SK-N-SH (cell line): ENCODE measurements at regions not wholly inside any gene's neighbourhood (a gene's known extent, or its start where the extent isn't known, plus 50 kb on each side); places are given as distances from the start of the nearest gene placed in this dataset.

Experiments used
- CTCF ChIA-PET: fragments of 300-600, 350-600 bp; formaldehyde crosslinking; extraction: SDS; loops from one replicate; lab custom pipeline; 2021; lab: Yijun Ruan, JAX
- POLR2A ChIA-PET: fragments of 350-600 bp; sonication (Branson Sonifier 250); formaldehyde crosslinking; extraction: SDS; loops from one replicate; lab custom pipeline; 2020; ENCODE audit warnings: antibody characterized with exemption, inconsistent platforms; lab: Yijun Ruan, JAX
- DNase-seq: peaks from one replicate; pipeline ENCODE4 v3.0.0; 2012
- H2AFZ ChIP-seq: fragments of 200-600 bp; sonication (generic); 2 replicates; pipeline ENCODE4 v1.8.1; 2016; ENCODE audit warnings: antibody characterized with exemption, mild to moderate bottlenecking, low read depth
- H3F3A ChIP-seq: fragments of 200-600 bp; sonication (generic); replicated peaks from 2 replicates; pipeline ENCODE3; 2016; ENCODE audit warnings: antibody characterized with exemption, mild to moderate bottlenecking; ENCODE audit not compliant: insufficient read depth
- H3K27ac ChIP-seq, 2 experiments: fragments of 200-500 bp in 1 of 2; fragments of 200-600 bp in 1 of 2; sonication (Bioruptor generic) in 1 of 2; sonication (generic), shearing (Covaris generic) in 1 of 2; 2 replicates each; pipeline versions ENCODE4 v1.5.1 to v1.6.1; 2014 to 2016; ENCODE audit warnings: low read depth in 2 of 2, inconsistent platforms in 1 of 2, low read length in 1 of 2, mild to moderate bottlenecking in 1 of 2, mixed read lengths in 1 of 2
- H3K27me3 ChIP-seq: fragments of 200-600 bp; sonication (generic), shearing (Covaris generic); 2 replicates; pipeline ENCODE4 v1.6.1; 2016; ENCODE audit warnings: mixed run types; ENCODE audit not compliant: insufficient read depth
- H3K36me3 ChIP-seq, 2 experiments: fragments of 200-500 bp in 1 of 2; fragments of 200-600 bp in 1 of 2; sonication (Bioruptor generic) in 1 of 2; sonication (generic) in 1 of 2; replicated peaks in 1 of 2; 2 replicates each; pipeline versions ENCODE3 to v1.5.1; 2014 to 2016; ENCODE audit warnings: low read length in 1 of 2, mild to moderate bottlenecking in 1 of 2; ENCODE audit not compliant: insufficient read depth in 2 of 2, control insufficient read depth in 1 of 2
- H3K4me1 ChIP-seq, 2 experiments: fragments of 200-500 bp in 1 of 2; fragments of 200-600 bp in 1 of 2; sonication (Bioruptor generic) in 1 of 2; sonication (generic), shearing (Covaris generic) in 1 of 2; 2 replicates each; pipeline versions ENCODE4 v1.5.1 to v1.6.1; 2014 to 2016; ENCODE audit warnings: low read depth in 1 of 2, low read length in 1 of 2, mixed run types in 1 of 2; ENCODE audit not compliant: insufficient read depth in 2 of 2, control insufficient read depth in 1 of 2
- H3K4me2 ChIP-seq: fragments of 200-600 bp; sonication (generic), shearing (Covaris generic); 2 replicates; pipeline ENCODE4 v1.6.1; 2017; ENCODE audit warnings: mixed run types
- H3K4me3 ChIP-seq, 2 experiments: fragments of 200-500 bp in 1 of 2; fragments of 200-600 bp in 1 of 2; sonication (Bioruptor generic) in 1 of 2; sonication (generic), shearing (Covaris generic) in 1 of 2; 2 replicates each; pipeline versions ENCODE4 v1.5.1 to v1.8.1; 2014 to 2016; ENCODE audit warnings: low read depth in 2 of 2, inconsistent platforms in 1 of 2, low read length in 1 of 2, mild to moderate bottlenecking in 1 of 2, mixed read lengths in 1 of 2, moderate library complexity in 1 of 2
- H3K79me2 ChIP-seq: fragments of 200-600 bp; sonication (generic); 2 replicates; pipeline ENCODE4 v1.8.1; 2017; ENCODE audit warnings: mild to moderate bottlenecking; ENCODE audit not compliant: insufficient read depth
- H3K9ac ChIP-seq: fragments of 200-600 bp; sonication (generic); 2 replicates; pipeline ENCODE4 v1.6.1; 2017; ENCODE audit warnings: mixed run types
- H3K9me2 ChIP-seq: fragments of 200-600 bp; sonication (generic); 2 replicates; pipeline ENCODE4 v1.6.1; 2017; ENCODE audit warnings: mixed run types
- H3K9me3 ChIP-seq: fragments of 200-600 bp; sonication (generic); 2 replicates; pipeline ENCODE4 v1.6.1; 2017; ENCODE audit warnings: mixed run types, mild to moderate bottlenecking, moderate library complexity
- H4K20me1 ChIP-seq: fragments of 200-600 bp; sonication (generic); 2 replicates; pipeline ENCODE4 v1.6.1; 2017; ENCODE audit warnings: mild to moderate bottlenecking, mixed run types; ENCODE audit not compliant: insufficient read depth
- CHD2 ChIP-seq: fragments of 150-350 bp; IDR thresholded peaks from 2 replicates; pipeline ENCODE4 v1.6.1; 2018; ENCODE audit warnings: low read length; ENCODE audit not compliant: partially characterized antibody
- ELF1 ChIP-seq: IDR thresholded peaks from 2 replicates; pipeline ENCODE4 v1.4.0; 2012
- EZH2phosphoT487 ChIP-seq: fragments of 200-600 bp; sonication (generic); IDR thresholded peaks from 2 replicates; pipeline ENCODE4 v1.6.1; 2017; ENCODE audit warnings: low read depth, mixed run types, mild to moderate bottlenecking, antibody characterized with exemption, moderate library complexity, borderline replicate concordance
- GABPA ChIP-seq: IDR thresholded peaks from 2 replicates; pipeline ENCODE4 v1.4.0; 2012; ENCODE audit warnings: low read depth, mild to moderate bottlenecking
- GATA2 ChIP-seq: sonication (generic); formaldehyde crosslinking; IDR thresholded peaks from 2 replicates; pipeline ENCODE4 v1.5.0; 2020; ENCODE audit warnings: mild to moderate bottlenecking, missing genetic modification reagents
- JUND ChIP-seq: IDR thresholded peaks from 2 replicates; pipeline ENCODE4 v1.4.0; 2012
- NRF1 ChIP-seq: IDR thresholded peaks from 2 replicates; pipeline ENCODE4 v1.6.1; 2012; ENCODE audit warnings: low read depth, mild to moderate bottlenecking, low read length
- RAD21 ChIP-seq: IDR thresholded peaks from 2 replicates; pipeline ENCODE4 v1.6.1; 2012; ENCODE audit warnings: mild to moderate bottlenecking, low read length
- RCOR1 ChIP-seq: fragments of 150-350 bp; IDR thresholded peaks from 2 replicates; pipeline ENCODE4 v1.6.1; 2017; ENCODE audit warnings: antibody characterized with exemption, low read length
- RFX5 ChIP-seq: IDR thresholded peaks from 2 replicates; pipeline ENCODE4 v1.6.1; 2012; ENCODE audit warnings: mild to moderate bottlenecking, improper control_type of control experiment, low read length
- SIN3A ChIP-seq: IDR thresholded peaks from 2 replicates; pipeline ENCODE4 v1.6.1; 2012; ENCODE audit warnings: low read depth, mild to moderate bottlenecking, low read length, moderate library complexity, borderline replicate concordance
- TEAD4 ChIP-seq: IDR thresholded peaks from 2 replicates; pipeline ENCODE4 v1.4.0; 2012; ENCODE audit warnings: mild to moderate bottlenecking, borderline replicate concordance; ENCODE audit not compliant: insufficient read depth
- WGBS: methylation state at CpG from one replicate; pipeline ENCODE4 v1.1.6; 2017; ENCODE audit warnings: low lambda C conversion rate; 5-methylcytosine and 5-hydroxymethylcytosine counted together
- TF ChIP-seq, protein P1 (sequence below): fragments of 150-350 bp; IDR thresholded peaks from 2 replicates; pipeline ENCODE4 v1.6.1; 2016; ENCODE audit warnings: mild to moderate bottlenecking, low read depth, low read length
- TF ChIP-seq, protein P2 (sequence below): fragments of 150-350 bp; IDR thresholded peaks from 2 replicates; pipeline ENCODE4 v1.6.1; 2017; ENCODE audit warnings: antibody characterized with exemption, low read length, low read depth, borderline replicate concordance
- TF ChIP-seq, protein P3 (sequence below): IDR thresholded peaks from 2 replicates; pipeline ENCODE4 v1.6.1; 2012; ENCODE audit warnings: mild to moderate bottlenecking, low read depth, low read length, moderate library complexity
- TF ChIP-seq, protein P4 (sequence below): fragments of 200-600 bp; sonication (generic); IDR thresholded peaks from 2 replicates; pipeline ENCODE4 v1.6.1; 2017; ENCODE audit warnings: antibody characterized with exemption, mild to moderate bottlenecking, moderate library complexity
- TF ChIP-seq, protein P5 (sequence below): IDR thresholded peaks from 2 replicates; pipeline ENCODE4; 2012

DNA sequence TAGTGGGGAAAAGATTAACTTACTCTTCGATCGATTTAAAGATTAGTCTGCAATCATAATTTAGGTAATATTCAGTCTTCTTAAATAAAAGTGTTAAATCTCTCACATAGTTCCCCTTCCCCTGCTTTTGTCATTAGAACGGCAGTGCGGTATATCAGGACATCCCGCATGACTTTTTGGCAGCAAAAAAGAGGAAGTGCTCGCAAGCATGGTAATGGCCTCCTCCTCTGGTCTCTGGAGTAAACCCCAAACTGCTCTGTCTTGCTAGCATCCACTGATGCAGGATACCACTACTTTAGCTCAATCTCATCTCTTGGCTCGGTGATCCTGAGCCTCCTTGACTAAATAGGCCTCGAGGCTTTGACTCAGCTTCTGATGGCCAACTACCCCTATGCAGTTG is 78.7 kb upstream of the VAV3 start:
- no peaks in the 10 kb centered on the region for H3K36me3 ChIP-seq
- H3K9me3 ChIP-seq, result no peaks in the 10 kb centered on the region
- no peaks in the 10 kb centered on the region for H3K27me3 ChIP-seq
- TF ChIP-seq JUND, result no peak
- TF ChIP-seq, protein P1, sequence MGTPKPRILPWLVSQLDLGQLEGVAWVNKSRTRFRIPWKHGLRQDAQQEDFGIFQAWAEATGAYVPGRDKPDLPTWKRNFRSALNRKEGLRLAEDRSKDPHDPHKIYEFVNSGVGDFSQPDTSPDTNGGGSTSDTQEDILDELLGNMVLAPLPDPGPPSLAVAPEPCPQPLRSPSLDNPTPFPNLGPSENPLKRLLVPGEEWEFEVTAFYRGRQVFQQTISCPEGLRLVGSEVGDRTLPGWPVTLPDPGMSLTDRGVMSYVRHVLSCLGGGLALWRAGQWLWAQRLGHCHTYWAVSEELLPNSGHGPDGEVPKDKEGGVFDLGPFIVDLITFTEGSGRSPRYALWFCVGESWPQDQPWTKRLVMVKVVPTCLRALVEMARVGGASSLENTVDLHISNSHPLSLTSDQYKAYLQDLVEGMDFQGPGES, result no peak
- TF ChIP-seq NRF1, result no peak
- no peak for TF ChIP-seq GABPA
- no peak for TF ChIP-seq TEAD4
- no peak for TF ChIP-seq EZH2phosphoT487
- TF ChIP-seq, protein P2, sequence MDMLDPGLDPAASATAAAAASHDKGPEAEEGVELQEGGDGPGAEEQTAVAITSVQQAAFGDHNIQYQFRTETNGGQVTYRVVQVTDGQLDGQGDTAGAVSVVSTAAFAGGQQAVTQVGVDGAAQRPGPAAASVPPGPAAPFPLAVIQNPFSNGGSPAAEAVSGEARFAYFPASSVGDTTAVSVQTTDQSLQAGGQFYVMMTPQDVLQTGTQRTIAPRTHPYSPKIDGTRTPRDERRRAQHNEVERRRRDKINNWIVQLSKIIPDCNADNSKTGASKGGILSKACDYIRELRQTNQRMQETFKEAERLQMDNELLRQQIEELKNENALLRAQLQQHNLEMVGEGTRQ, result no peak
- TF ChIP-seq GATA2 (CRISPR knock-in tag), result no peak
- no peak for TF ChIP-seq CHD2
- TF ChIP-seq, protein P3, sequence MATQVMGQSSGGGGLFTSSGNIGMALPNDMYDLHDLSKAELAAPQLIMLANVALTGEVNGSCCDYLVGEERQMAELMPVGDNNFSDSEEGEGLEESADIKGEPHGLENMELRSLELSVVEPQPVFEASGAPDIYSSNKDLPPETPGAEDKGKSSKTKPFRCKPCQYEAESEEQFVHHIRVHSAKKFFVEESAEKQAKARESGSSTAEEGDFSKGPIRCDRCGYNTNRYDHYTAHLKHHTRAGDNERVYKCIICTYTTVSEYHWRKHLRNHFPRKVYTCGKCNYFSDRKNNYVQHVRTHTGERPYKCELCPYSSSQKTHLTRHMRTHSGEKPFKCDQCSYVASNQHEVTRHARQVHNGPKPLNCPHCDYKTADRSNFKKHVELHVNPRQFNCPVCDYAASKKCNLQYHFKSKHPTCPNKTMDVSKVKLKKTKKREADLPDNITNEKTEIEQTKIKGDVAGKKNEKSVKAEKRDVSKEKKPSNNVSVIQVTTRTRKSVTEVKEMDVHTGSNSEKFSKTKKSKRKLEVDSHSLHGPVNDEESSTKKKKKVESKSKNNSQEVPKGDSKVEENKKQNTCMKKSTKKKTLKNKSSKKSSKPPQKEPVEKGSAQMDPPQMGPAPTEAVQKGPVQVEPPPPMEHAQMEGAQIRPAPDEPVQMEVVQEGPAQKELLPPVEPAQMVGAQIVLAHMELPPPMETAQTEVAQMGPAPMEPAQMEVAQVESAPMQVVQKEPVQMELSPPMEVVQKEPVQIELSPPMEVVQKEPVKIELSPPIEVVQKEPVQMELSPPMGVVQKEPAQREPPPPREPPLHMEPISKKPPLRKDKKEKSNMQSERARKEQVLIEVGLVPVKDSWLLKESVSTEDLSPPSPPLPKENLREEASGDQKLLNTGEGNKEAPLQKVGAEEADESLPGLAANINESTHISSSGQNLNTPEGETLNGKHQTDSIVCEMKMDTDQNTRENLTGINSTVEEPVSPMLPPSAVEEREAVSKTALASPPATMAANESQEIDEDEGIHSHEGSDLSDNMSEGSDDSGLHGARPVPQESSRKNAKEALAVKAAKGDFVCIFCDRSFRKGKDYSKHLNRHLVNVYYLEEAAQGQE, result no peak
- TF ChIP-seq, protein P4, sequence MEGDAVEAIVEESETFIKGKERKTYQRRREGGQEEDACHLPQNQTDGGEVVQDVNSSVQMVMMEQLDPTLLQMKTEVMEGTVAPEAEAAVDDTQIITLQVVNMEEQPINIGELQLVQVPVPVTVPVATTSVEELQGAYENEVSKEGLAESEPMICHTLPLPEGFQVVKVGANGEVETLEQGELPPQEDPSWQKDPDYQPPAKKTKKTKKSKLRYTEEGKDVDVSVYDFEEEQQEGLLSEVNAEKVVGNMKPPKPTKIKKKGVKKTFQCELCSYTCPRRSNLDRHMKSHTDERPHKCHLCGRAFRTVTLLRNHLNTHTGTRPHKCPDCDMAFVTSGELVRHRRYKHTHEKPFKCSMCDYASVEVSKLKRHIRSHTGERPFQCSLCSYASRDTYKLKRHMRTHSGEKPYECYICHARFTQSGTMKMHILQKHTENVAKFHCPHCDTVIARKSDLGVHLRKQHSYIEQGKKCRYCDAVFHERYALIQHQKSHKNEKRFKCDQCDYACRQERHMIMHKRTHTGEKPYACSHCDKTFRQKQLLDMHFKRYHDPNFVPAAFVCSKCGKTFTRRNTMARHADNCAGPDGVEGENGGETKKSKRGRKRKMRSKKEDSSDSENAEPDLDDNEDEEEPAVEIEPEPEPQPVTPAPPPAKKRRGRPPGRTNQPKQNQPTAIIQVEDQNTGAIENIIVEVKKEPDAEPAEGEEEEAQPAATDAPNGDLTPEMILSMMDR, result no peak
- no peak for TF ChIP-seq SIN3A
- TF ChIP-seq ELF1, result no peak
- TF ChIP-seq RCOR1, result no peak
- no peak for TF ChIP-seq RFX5
- TF ChIP-seq RAD21, result no peak
- TF ChIP-seq, protein P5, sequence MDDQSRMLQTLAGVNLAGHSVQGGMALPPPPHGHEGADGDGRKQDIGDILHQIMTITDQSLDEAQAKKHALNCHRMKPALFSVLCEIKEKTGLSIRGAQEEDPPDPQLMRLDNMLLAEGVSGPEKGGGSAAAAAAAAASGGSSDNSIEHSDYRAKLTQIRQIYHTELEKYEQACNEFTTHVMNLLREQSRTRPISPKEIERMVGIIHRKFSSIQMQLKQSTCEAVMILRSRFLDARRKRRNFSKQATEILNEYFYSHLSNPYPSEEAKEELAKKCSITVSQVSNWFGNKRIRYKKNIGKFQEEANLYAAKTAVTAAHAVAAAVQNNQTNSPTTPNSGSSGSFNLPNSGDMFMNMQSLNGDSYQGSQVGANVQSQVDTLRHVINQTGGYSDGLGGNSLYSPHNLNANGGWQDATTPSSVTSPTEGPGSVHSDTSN, result no peak
- H2AFZ ChIP-seq, result no peak overlapping the region
- DNase-seq, result no peak
- H3K4me2 ChIP-seq, result no peak overlapping the region
- no peaks in the 10 kb centered on the region for H3K9me2 ChIP-seq
- no peaks in the 10 kb centered on the region for H3K79me2 ChIP-seq
- no peaks in the 10 kb centered on the region for H3F3A ChIP-seq
- no peak overlapping the region for H3K9ac ChIP-seq
- H4K20me1 ChIP-seq, result no peaks in the 10 kb centered on the region
- H3K27ac ChIP-seq, result no peak overlapping the region
- H3K4me3 ChIP-seq, result no peak overlapping the region
- ChIA-PET POLR2A (no interaction called here), CTCF (no interaction called here)
- H3K4me1 ChIP-seq, result peaks cover 0 to 8% of the 10 kb centered on the region in 2 experiments; a peak in 1 of 4 replicates
- WGBS, result 60% methylated on average over 8 of the region's 8 CpGs
